SK-N-SH treated with all-trans-retinoic acid at 6 μM for 48 hours (cell line): ENCODE measurements at regions not wholly inside any gene's neighbourhood (a gene's known extent, or its start where the extent isn't known, plus 50 kb on each side); places are given as distances from the start of the nearest gene placed in this dataset.

Experiments
- ATAC-seq: fragments of 200-7000 bp; cut with Tn5 transposase; 3 replicates; pipeline ENCODE4 v1.9.1; 2020; ENCODE audit warnings: mild to moderate bottlenecking, moderate library complexity
- ARNTL ChIP-seq: fragments of 450-650 bp; formaldehyde crosslinking; IDR thresholded peaks from 2 replicates; pipeline ENCODE4 v1.5.0; 2020; ENCODE audit warnings: low read depth, mild to moderate bottlenecking, moderate library complexity, borderline replicate concordance
- CREB5 ChIP-seq: fragments of 250-450 bp; sonication (Bioruptor Pico); IDR thresholded peaks from 2 replicates; pipeline ENCODE4 v1.5.1; 2020; ENCODE audit warnings: low read depth, mild to moderate bottlenecking, moderate library complexity
- CSDC2 ChIP-seq: fragments of 250-450 bp; sonication (Bioruptor Pico); IDR thresholded peaks from 2 replicates; pipeline ENCODE4 v1.5.0; 2020; ENCODE audit warnings: mild to moderate bottlenecking, moderate library complexity
- ESRRG ChIP-seq: fragments of 250-450 bp; sonication (Bioruptor Pico); IDR thresholded peaks from 2 replicates; pipeline ENCODE4 v1.6.1; 2021; ENCODE audit warnings: mild to moderate bottlenecking
- GLIS3 ChIP-seq: fragments of 250-450 bp; sonication (Bioruptor Pico); IDR thresholded peaks from 2 replicates; pipeline ENCODE4 v1.5.0; 2020; ENCODE audit warnings: mild to moderate bottlenecking, moderate library complexity
- ISL1 ChIP-seq: fragments of 250-450 bp; sonication (Bioruptor Pico); IDR thresholded peaks from 2 replicates; pipeline ENCODE4 v2.1.2; 2022; ENCODE audit warnings: mild to moderate bottlenecking, moderate library complexity
- OSR1 ChIP-seq: fragments of 250-450 bp; sonication (Bioruptor Pico); IDR thresholded peaks from 2 replicates; pipeline ENCODE4 v1.8.0; 2022; ENCODE audit warnings: moderate library complexity, mild to moderate bottlenecking, inconsistent platforms
- POU6F1 ChIP-seq: fragments of 250-450 bp; sonication (Bioruptor Pico); IDR thresholded peaks from 2 replicates; pipeline ENCODE4 v1.8.0; 2021; ENCODE audit warnings: low read depth, mild to moderate bottlenecking, moderate library complexity, borderline replicate concordance
- PPARA ChIP-seq: fragments of 250-450 bp; sonication (Bioruptor Pico); IDR thresholded peaks from 2 replicates; pipeline ENCODE4 v1.5.0; 2020; ENCODE audit warnings: mild to moderate bottlenecking, borderline replicate concordance
- RARB ChIP-seq: fragments of 250-450 bp; sonication (Bioruptor Pico); IDR thresholded peaks from 2 replicates; pipeline ENCODE4 v1.8.0; 2021; ENCODE audit warnings: mild to moderate bottlenecking, moderate library complexity
- SNAI2 ChIP-seq: fragments of 250-450 bp; sonication (Bioruptor Pico); IDR thresholded peaks from 2 replicates; pipeline ENCODE4 v1.5.0; 2020; ENCODE audit warnings: mild to moderate bottlenecking, moderate library complexity
- TSHZ2 ChIP-seq: fragments of 250-450 bp; sonication (Bioruptor Pico); IDR thresholded peaks from 2 replicates; pipeline ENCODE4 v1.5.0; 2020; ENCODE audit warnings: mild to moderate bottlenecking, moderate library complexity
- ZC3H10 ChIP-seq: fragments of 250-450 bp; sonication (Bioruptor Pico); IDR thresholded peaks from 2 replicates; pipeline ENCODE4 v1.5.1; 2021; ENCODE audit warnings: mild to moderate bottlenecking, moderate library complexity
- ZFP3 ChIP-seq: fragments of 250-450 bp; sonication (Bioruptor Pico); IDR thresholded peaks from 2 replicates; pipeline ENCODE4 v1.5.0; 2020; ENCODE audit warnings: mild to moderate bottlenecking, moderate library complexity
- ZFP30 ChIP-seq: fragments of 450-650 bp; formaldehyde crosslinking; IDR thresholded peaks from 2 replicates; pipeline ENCODE4 v1.5.0; 2022; ENCODE audit warnings: mild to moderate bottlenecking, moderate library complexity
- ZNF565 ChIP-seq: fragments of 450-650 bp; formaldehyde crosslinking; conservative IDR thresholded peaks from 2 replicates; pipeline ENCODE4 v1.5.0; 2020; ENCODE audit warnings: low read depth, mild to moderate bottlenecking, moderate library complexity
- ZNF70 ChIP-seq: fragments of 450-650 bp; formaldehyde crosslinking; IDR thresholded peaks from 2 replicates; pipeline ENCODE4 v1.5.0; 2020; ENCODE audit warnings: mild to moderate bottlenecking, moderate library complexity
- ZNF8 ChIP-seq: fragments of 450-650 bp; formaldehyde crosslinking; IDR thresholded peaks from 2 replicates; pipeline ENCODE4 v1.5.0; 2020; ENCODE audit warnings: mild to moderate bottlenecking, moderate library complexity

GRCh38 chr10:78920011-78920410, 148.8 kb upstream of the ZMIZ1 start:
- TF ChIP-seq ZNF565 (CRISPR knock-in tag) (no peak), SNAI2 (no peak), ESRRG (CRISPR knock-in tag) (no peak)
- TF ChIP-seq, all 23 proteins: peak for 0
- no peak for ATAC-seq

- no peak for TF ChIP-seq POU6F1 (CRISPR knock-in tag)
- TF ChIP-seq CREB5 (CRISPR knock-in tag), result no peak
- no peak for TF ChIP-seq GLIS3 (CRISPR knock-in tag)
- TF ChIP-seq RARB, result no peak
- no peak for TF ChIP-seq TSHZ2
- no peak for TF ChIP-seq OSR1 (CRISPR knock-in tag)
- TF ChIP-seq SNAI2, result no peak
- ATAC-seq, result no peak
Measured at GRCh38 chr10:78921895-78922294, 146.9 kb upstream of the ZMIZ1 start.

GRCh38 chr10:78923647-78924318, 145.0 kb upstream of the ZMIZ1 start:
- TF ChIP-seq ZFP30 (CRISPR knock-in tag) (no peak), ESRRG (CRISPR knock-in tag) (no peak), ZNF70 (CRISPR knock-in tag) (no peak), PPARA (CRISPR knock-in tag) (no peak)
- ATAC-seq, result no peak

- ATAC-seq, result no peak
- TF ChIP-seq ZFP3 (CRISPR knock-in tag), result 0 out of 2 replicates have a peak, but pooled peaks have one; percentile 51
- TF ChIP-seq CSDC2, result no peak
- TF ChIP-seq OSR1 (CRISPR knock-in tag), result no peak
- no peak for TF ChIP-seq ISL1 (CRISPR knock-in tag)
- TF ChIP-seq ARNTL, result no peak
Measured at GRCh38 chr10:78924319-78925003, 144.3 kb upstream of the ZMIZ1 start.

- ATAC-seq, result no peak
- TF ChIP-seq ISL1 (CRISPR knock-in tag) (no peak), OSR1 (CRISPR knock-in tag) (no peak), RARB (no peak), ESRRG (CRISPR knock-in tag) (no peak), ZFP30 (CRISPR knock-in tag) (no peak), SNAI2 (no peak), ZC3H10 (CRISPR knock-in tag) (no peak), ZNF8 (CRISPR knock-in tag) (no peak), POU6F1 (CRISPR knock-in tag) (no peak), CREB5 (CRISPR knock-in tag) (no peak)
Measured at GRCh38 chr10:78925275-78925674, 143.5 kb upstream of the ZMIZ1 start.
